ENCODE measurements at regions not wholly inside any gene's neighbourhood (a gene's known extent, or its start where the extent isn't known, plus 50 kb on each side); places are given as distances from the start of the nearest gene placed in this dataset.

DNA sequence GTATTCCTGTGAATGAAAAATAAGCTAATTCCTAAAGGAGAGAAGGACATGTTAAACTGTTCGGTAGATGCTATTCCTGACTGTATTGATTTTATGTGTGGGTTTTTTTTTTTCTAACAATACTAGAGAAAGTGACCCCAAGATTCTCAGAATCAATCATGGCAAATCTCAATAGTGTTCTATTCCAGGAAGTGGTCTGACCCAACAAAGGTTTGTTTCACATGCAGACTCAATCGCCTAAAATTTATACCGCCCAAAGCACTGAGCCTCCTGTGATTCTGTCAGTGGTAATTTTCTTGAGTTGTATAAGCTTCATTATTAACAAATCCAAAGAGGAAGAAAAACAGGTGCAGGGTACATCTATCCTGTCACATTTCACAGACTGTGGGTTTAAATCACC lies 293.7 kb downstream of the SUCLA2 start:
- DNase-seq = no peak
- Histone ChIP-seq H2AK5ac (ENCODE audit: insufficient read length, low read length) (no peak overlapping the region), H3K18ac (ENCODE audit: insufficient read length, low read depth, low read length) (no peak overlapping the region), H3K27ac (ENCODE audit: insufficient read length, low read depth, low read length) (no peak overlapping the region), H3K4ac (ENCODE audit: low read depth, low read length) (no peak overlapping the region), H2AFZ (ENCODE audit: low read length) (no peak overlapping the region), H3K9me3 (ENCODE audit: control insufficient read depth, low read depth, low read length) (no peaks in the 10 kb centered on the region), H4K8ac (replicated peaks; ENCODE audit: insufficient read length, low read depth, low read length) (no peak overlapping the region), H3K4me1 (ENCODE audit: insufficient read depth, low read length) (no peaks in the 10 kb centered on the region), H4K20me1 (ENCODE audit: control insufficient read depth, insufficient read depth, insufficient read length) (no peaks in the 10 kb centered on the region), H3K27me3 (ENCODE audit: insufficient read depth, low read length) (no peaks in the 10 kb centered on the region), H3K23ac (ENCODE audit: insufficient read length, low read depth, low read length) (no peak overlapping the region), H3K79me1 (ENCODE audit: insufficient read depth, low read depth, low read length, poor library complexity, severe bottlenecking) (no peaks in the 10 kb centered on the region), H2BK12ac (ENCODE audit: insufficient read length, low read depth, low read length) (no peak overlapping the region), H2BK5ac (ENCODE audit: insufficient read length, low read length) (no peak overlapping the region), H2BK120ac (ENCODE audit: low read depth, low read length, poor library complexity, severe bottlenecking) (no peak overlapping the region), H4K91ac (ENCODE audit: insufficient read length, low read depth, low read length) (no peak overlapping the region), H3T11ph (ENCODE audit: low read length) (no peak overlapping the region), H3K79me2 (ENCODE audit: insufficient read depth, low read length) (no peaks in the 10 kb centered on the region), H3K4me2 (ENCODE audit: insufficient read depth, insufficient read length, low read length) (no peak overlapping the region), H2BK20ac (ENCODE audit: low read depth, low read length, poor library complexity, severe bottlenecking) (no peak overlapping the region), H3K9ac (ENCODE audit: extremely low read depth, insufficient read length, low read length) (no peak overlapping the region), H3K23me2 (ENCODE audit: insufficient read length, low read depth, low read length, poor library complexity, severe bottlenecking) (no peaks in the 10 kb centered on the region), H3K56ac (ENCODE audit: insufficient read length, low read depth, low read length) (no peak overlapping the region), H4K5ac (ENCODE audit: insufficient read length, low read depth, low read length) (no peak overlapping the region), H3K14ac (ENCODE audit: insufficient read depth, low read length) (no peak overlapping the region), H2BK15ac (ENCODE audit: low read depth, low read length) (no peak overlapping the region)
- H3K36me3 Mint-ChIP-seq (ENCODE audit: insufficient read depth in 1 of 3, low read depth in 3 of 3) = peaks cover 4 to 7% (median 6%) of the 10 kb centered on the region in 3 experiments
- no peak overlapping the region for H3K4me3 Mint-ChIP-seq
- no CpG with 5 or more reads among the region's 3 CpGs for WGBS (ENCODE audit: extremely low coverage, insufficient read length, low lambda C conversion rate)
- peaks cover 11 to 17% of the 10 kb centered on the region in 2 experiments for H3K9me3 Mint-ChIP-seq
- TF ChIP-seq, protein P1, sequence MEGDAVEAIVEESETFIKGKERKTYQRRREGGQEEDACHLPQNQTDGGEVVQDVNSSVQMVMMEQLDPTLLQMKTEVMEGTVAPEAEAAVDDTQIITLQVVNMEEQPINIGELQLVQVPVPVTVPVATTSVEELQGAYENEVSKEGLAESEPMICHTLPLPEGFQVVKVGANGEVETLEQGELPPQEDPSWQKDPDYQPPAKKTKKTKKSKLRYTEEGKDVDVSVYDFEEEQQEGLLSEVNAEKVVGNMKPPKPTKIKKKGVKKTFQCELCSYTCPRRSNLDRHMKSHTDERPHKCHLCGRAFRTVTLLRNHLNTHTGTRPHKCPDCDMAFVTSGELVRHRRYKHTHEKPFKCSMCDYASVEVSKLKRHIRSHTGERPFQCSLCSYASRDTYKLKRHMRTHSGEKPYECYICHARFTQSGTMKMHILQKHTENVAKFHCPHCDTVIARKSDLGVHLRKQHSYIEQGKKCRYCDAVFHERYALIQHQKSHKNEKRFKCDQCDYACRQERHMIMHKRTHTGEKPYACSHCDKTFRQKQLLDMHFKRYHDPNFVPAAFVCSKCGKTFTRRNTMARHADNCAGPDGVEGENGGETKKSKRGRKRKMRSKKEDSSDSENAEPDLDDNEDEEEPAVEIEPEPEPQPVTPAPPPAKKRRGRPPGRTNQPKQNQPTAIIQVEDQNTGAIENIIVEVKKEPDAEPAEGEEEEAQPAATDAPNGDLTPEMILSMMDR (conservative IDR thresholded peaks at IDR 0.05) = no peak
- H3K27me3 Mint-ChIP-seq (ENCODE audit: low read depth) = no peaks in the 10 kb centered on the region; the same call in 1 of the 2 replicates
- H3K4me1 Mint-ChIP-seq = no peaks in the 10 kb centered on the region
- no peak overlapping the region for H3K27ac Mint-ChIP-seq

Data from H9 (cell line).